HepG2 (cell line): ENCODE measurements at regions not wholly inside any gene's neighbourhood (a gene's known extent, or its start where the extent isn't known, plus 50 kb on each side); places are given as distances from the start of the nearest gene placed in this dataset.

ENCODE experiments used
- BRCA1 ChIP-seq: sonication (generic); formaldehyde crosslinking; IDR thresholded peaks from 2 replicates; pipeline ENCODE4 v1.4.0; 2020; ENCODE audit warnings: missing genetic modification reagents
- CTCF ChIP-seq: sonication (generic); formaldehyde crosslinking; IDR thresholded peaks from 2 replicates; pipeline ENCODE4 v1.5.0; 2020; ENCODE audit warnings: mild to moderate bottlenecking, missing genetic modification reagents, moderate library complexity
- HNRNPH1 ChIP-seq: fragments of 200-400 bp; formaldehyde crosslinking; optimal IDR thresholded peaks from 2 replicates; pipeline ENCODE3; 2017; ENCODE audit warnings: mild to moderate bottlenecking, low read depth, low read length
- KDM5A ChIP-seq: fragments of 200-600 bp; sonication (generic); IDR thresholded peaks from 2 replicates; pipeline ENCODE4 v1.7.0; 2018; ENCODE audit warnings: antibody characterized with exemption, mild to moderate bottlenecking, low read length, borderline replicate concordance
- POLR2A ChIP-seq, 2 experiments: IDR thresholded peaks; 2 replicates each; pipeline ENCODE4 v1.6.1; 2011; ENCODE audit warnings: low read depth in 2 of 2, low read length in 2 of 2, mild to moderate bottlenecking in 1 of 2, moderate library complexity in 1 of 2; ENCODE audit not compliant: insufficient read depth in 1 of 2
- ZFP36 ChIP-seq: fragments of 150-350 bp; IDR thresholded peaks from 2 replicates; pipeline ENCODE4 v1.6.1; 2018; ENCODE audit warnings: borderline replicate concordance, low read length, low read depth; ENCODE audit not compliant: partially characterized antibody
- ZNF274 ChIP-seq: sonication (generic); formaldehyde crosslinking; IDR thresholded peaks from 2 replicates; pipeline ENCODE4 v1.5.1; 2020; ENCODE audit warnings: mild to moderate bottlenecking, missing genetic modification reagents
- TF ChIP-seq, protein P1 (sequence below): IDR thresholded peaks from 2 replicates; pipeline ENCODE4 v1.6.1; 2012; ENCODE audit warnings: inconsistent platforms

- TF ChIP-seq CTCF (CRISPR knock-in tag) = no peak
- TF ChIP-seq ZFP36 = no peak
- no peak for TF ChIP-seq POLR2A (IDR thresholded peaks at IDR 0.05; ENCODE audit: insufficient read depth in 1 of 2, low read depth in 2 of 2, low read length in 2 of 2)
- TF ChIP-seq KDM5A = no peak
- TF ChIP-seq, protein P1, sequence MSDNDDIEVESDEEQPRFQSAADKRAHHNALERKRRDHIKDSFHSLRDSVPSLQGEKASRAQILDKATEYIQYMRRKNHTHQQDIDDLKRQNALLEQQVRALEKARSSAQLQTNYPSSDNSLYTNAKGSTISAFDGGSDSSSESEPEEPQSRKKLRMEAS = no peak
- no peak for TF ChIP-seq ZNF274 (CRISPR knock-in tag)
- TF ChIP-seq BRCA1 (CRISPR knock-in tag) = no peak
- no peak for TF ChIP-seq HNRNPH1
These were observed 113.7 kb upstream of the KCTD3 start for GRCh38 chr1:215453440-215453839.
